NCI-H82 treated with DMSO at 0.1 percent for 48 hours (cell line): ENCODE measurements at regions not wholly inside any gene's neighbourhood (a gene's known extent, or its start where the extent isn't known, plus 50 kb on each side); places are given as distances from the start of the nearest gene placed in this dataset.

Experiments used
- DNase-seq: peaks from one replicate; lab custom pipeline; 2025; ENCODE audit not compliant: unreplicated experiment; lab: John Stamatoyannopoulos, UW

GRCh38 chr6:163971841-163972838, 557.6 kb downstream of the QKI start:
- no peak for DNase-seq

GRCh38 chr6:163970846-163971564, 556.5 kb downstream of the QKI start:
- DNase-seq = no peak

- DNase-seq = no peak
Measured at GRCh38 chr6:163965426-163966348, 551.2 kb downstream of the QKI start.

- DNase-seq = no peak
Measured at GRCh38 chr6:163964789-163965188, 550.3 kb downstream of the QKI start.

- DNase-seq = no peak
Measured at GRCh38 chr6:163963205-163964120, 548.9 kb downstream of the QKI start.

GRCh38 chr6:163962627-163963117, 548.2 kb downstream of the QKI start:
- peak; percentile 46 for DNase-seq

- no peak for DNase-seq
Measured at GRCh38 chr6:163960128-163960527, 545.6 kb downstream of the QKI start.

GRCh38 chr6:163958646-163959045, 544.1 kb downstream of the QKI start:
- DNase-seq = no peak

- DNase-seq = peak; percentile 82
Measured at GRCh38 chr6:163956571-163957407, 542.3 kb downstream of the QKI start.

GRCh38 chr6:163955756-163956155, 541.2 kb downstream of the QKI start:
- DNase-seq = no peak

GRCh38 chr6:163955096-163955495, 540.6 kb downstream of the QKI start:
- no peak for DNase-seq

GRCh38 chr6:163954088-163954775, 539.7 kb downstream of the QKI start:
- DNase-seq = peak; percentile 22

GRCh38 chr6:163952005-163952404, 537.5 kb downstream of the QKI start:
- no peak for DNase-seq

GRCh38 chr6:163951326-163951725, 536.8 kb downstream of the QKI start:
- no peak for DNase-seq

- no peak for DNase-seq
Measured at GRCh38 chr6:163950159-163950558, 535.6 kb downstream of the QKI start.

GRCh38 chr6:163949431-163949830, 534.9 kb downstream of the QKI start:
- no peak for DNase-seq

GRCh38 chr6:163948250-163948649, 533.7 kb downstream of the QKI start:
- no peak for DNase-seq

GRCh38 chr6:163947276-163947675, 532.8 kb downstream of the QKI start:
- no peak for DNase-seq
